AG04449 (cell line): ENCODE measurements at regions not wholly inside any gene's neighbourhood (a gene's known extent, or its start where the extent isn't known, plus 50 kb on each side); places are given as distances from the start of the nearest gene placed in this dataset.

Experiments used
- CTCF ChIA-PET: fragments of 350-600 bp; formaldehyde crosslinking; extraction: SDS; loops from one replicate; lab custom pipeline; 2021; ENCODE audit warnings: antibody characterized with exemption; lab: Yijun Ruan, JAX
- POLR2A ChIA-PET: fragments of 400-600, 350-600 bp; formaldehyde crosslinking; extraction: SDS; loops from one replicate; lab custom pipeline; 2020; ENCODE audit warnings: antibody characterized with exemption, inconsistent platforms; lab: Yijun Ruan, JAX
- DNase-seq: peaks from one replicate; pipeline ENCODE4 v3.0.0-alpha.2; 2010; ENCODE audit warnings: low read depth, low spot score
- H3K4me3 ChIP-seq: 2 replicates; pipeline ENCODE4 v1.5.1; 2011; ENCODE audit warnings: low read depth, mild to moderate bottlenecking, control low read depth, low read length
- CTCF ChIP-seq: IDR thresholded peaks from one replicate; pipeline ENCODE4 v1.5.1; 2011; ENCODE audit warnings: mild to moderate bottlenecking, moderate library complexity, low read length, control low read depth, inconsistent platforms; ENCODE audit not compliant: insufficient read depth; ENCODE audit errors: missing control alignments

- TF ChIP-seq CTCF: no peak
- ChIA-PET POLR2A (no interaction called here), CTCF (no interaction called here)
- DNase-seq: no peak
- no peak overlapping the region for H3K4me3 ChIP-seq
Observed at GRCh38 chr18:78607784-78608183, 371.8 kb upstream of the SALL3 start.

GRCh38 chr18:78610179-78610578 is 369.4 kb upstream of the SALL3 start:
- H3K4me3 ChIP-seq: no peak overlapping the region
- no peak for TF ChIP-seq CTCF
- ChIA-PET POLR2A (no interaction called here), CTCF (no interaction called here)
- DNase-seq: no peak

GRCh38 chr18:78611201-78611800 is 368.3 kb upstream of the SALL3 start:
- no peak for TF ChIP-seq CTCF
- ChIA-PET POLR2A (no interaction called here), CTCF (no interaction called here)
- H3K4me3 ChIP-seq: no peak overlapping the region
- DNase-seq: no peak

- H3K4me3 ChIP-seq: no peak overlapping the region
- CTCF ChIA-PET: no interaction called here
- no peak for TF ChIP-seq CTCF
- no peak for DNase-seq
- POLR2A ChIA-PET: no interaction called here
Observed at GRCh38 chr18:78611869-78612268, 367.7 kb upstream of the SALL3 start.

- ChIA-PET POLR2A (no interaction called here), CTCF (no interaction called here)
- H3K4me3 ChIP-seq: no peak overlapping the region
- no peak for DNase-seq
- TF ChIP-seq CTCF: no peak
Observed at GRCh38 chr18:78612318-78612717, 367.3 kb upstream of the SALL3 start.

- ChIA-PET CTCF (no interaction called here), POLR2A (no interaction called here)
- no peak for DNase-seq
- TF ChIP-seq CTCF: no peak
- no peak overlapping the region for H3K4me3 ChIP-seq
Observed at GRCh38 chr18:78612801-78613200, 366.8 kb upstream of the SALL3 start.
